GM18511 (cell line): ENCODE measurements at regions not wholly inside any gene's neighbourhood (a gene's known extent, or its start where the extent isn't known, plus 50 kb on each side); places are given as distances from the start of the nearest gene placed in this dataset.
"Not testable (repeated sequence)": the region's sequence is repeated elsewhere in the genome, so short reads cannot be mapped to it uniquely, and the experiment has no call there.

Experiments
- ATAC-seq: cut with Tn5 transposase; IDR thresholded peaks from one replicate; pipeline ENCODE4 v1.9.1; 2021; ENCODE audit warnings: mild to moderate bottlenecking, moderate library complexity; ENCODE audit not compliant: unreplicated experiment

DNA sequence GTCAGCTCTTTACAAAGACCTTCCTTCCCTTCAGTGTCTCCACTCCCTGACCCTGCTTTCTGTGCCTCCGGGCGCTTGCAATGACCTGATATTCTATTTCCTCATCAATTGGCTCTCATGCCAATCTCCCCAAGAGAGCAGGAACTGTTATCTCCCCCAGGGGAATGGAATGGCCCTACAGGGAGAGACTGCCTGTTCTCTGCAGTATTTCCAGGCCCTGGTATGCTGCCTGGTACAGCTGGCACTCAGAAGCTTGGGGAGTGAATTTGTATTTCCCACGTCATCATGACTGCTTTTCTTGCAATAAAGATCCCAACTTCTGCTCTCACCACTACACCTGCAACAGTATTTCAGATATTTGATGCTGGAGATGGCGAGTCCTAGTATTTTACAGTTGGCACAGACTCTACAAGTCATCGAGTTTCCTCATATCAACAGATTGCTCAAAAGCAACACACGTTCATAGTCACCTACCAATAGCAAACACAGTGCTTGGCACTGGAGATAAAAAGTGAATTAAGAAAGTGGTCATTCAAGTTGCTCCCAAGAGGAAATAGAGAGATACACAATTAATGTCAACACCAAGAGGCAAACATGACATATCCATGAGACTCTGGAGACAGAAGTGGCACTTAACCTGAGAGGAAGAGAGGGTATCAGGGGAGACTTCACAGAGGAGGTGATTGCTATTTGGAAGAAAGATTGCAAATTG, 90.5 kb upstream of the EGFL6 start:
- no peak for ATAC-seq

- ATAC-seq = no peak
Observed at GRCh38 chrX:13476384-13476783, 93.0 kb upstream of the EGFL6 start.

DNA sequence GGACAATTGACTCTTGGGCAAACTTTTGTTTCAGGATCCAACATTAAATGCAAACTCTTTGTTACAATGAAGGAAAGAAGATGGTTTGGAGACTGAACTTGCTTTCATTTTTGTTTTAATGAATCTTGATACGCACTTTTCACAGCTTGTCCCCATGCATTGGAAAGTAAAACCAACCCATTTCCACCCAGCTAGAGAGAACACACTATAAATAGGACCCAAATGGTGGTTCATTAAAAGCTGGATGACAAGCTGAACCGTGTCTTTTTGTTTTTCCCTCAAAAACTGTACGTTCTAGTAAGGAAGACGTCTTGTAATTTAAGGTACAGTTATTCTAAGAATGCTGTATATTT, 95.3 kb upstream of the EGFL6 start:
- ATAC-seq = peak; percentile 55

- ATAC-seq = peak; percentile 90
Observed at GRCh38 chrX:13473442-13474163, 95.8 kb upstream of the EGFL6 start.

GRCh38 chrX:13472975-13473374, 96.4 kb upstream of the EGFL6 start:
- ATAC-seq = no peak

GRCh38 chrX:13471269-13471668, 98.1 kb upstream of the EGFL6 start:
- no peak for ATAC-seq

- no peak for ATAC-seq
Observed at GRCh38 chrX:13470685-13470977, 98.8 kb upstream of the EGFL6 start.

- ATAC-seq = no peak
Observed at GRCh38 chrX:13469963-13470684, 99.3 kb upstream of the EGFL6 start.

GRCh38 chrX:13468096-13468495, 101.3 kb upstream of the EGFL6 start:
- ATAC-seq = no peak

GRCh38 chrX:13467243-13467642, 102.2 kb upstream of the EGFL6 start:
- no peak for ATAC-seq

DNA sequence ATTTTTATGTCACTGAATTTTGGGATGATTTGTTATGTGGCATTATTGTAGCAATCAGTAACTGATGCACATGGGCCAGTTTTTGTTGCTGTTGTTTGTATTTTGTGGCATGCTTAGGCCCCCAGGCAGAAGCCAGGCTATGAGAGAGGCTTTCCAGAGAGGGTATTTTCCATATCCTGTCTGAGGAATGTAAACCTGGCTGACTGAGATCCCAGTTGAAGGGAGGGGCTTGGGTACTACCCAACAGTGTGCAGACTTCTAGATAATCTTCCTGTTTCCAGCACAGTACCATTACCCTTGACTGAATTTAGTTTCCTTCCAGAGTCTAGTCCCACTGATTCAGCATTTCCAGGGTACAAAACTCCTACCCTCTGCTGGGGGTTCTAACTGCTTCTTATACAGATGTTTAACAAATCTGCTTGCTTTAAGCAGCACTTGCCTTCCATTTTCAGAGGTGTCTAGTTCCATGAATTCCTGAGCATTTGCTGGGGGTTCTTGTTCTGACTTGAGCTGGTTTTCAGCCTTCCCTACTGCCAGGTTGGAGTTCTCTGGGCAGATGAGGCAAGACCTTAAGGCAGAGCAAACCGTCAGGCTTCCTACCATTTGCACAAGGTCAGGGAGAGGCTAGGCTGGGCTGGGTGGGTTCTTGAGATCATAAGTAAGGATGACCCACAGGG, 104.7 kb upstream of the EGFL6 start:
- ATAC-seq = no peak

- no peak for ATAC-seq
Observed at GRCh38 chrX:13463608-13464007, 105.8 kb upstream of the EGFL6 start.

DNA sequence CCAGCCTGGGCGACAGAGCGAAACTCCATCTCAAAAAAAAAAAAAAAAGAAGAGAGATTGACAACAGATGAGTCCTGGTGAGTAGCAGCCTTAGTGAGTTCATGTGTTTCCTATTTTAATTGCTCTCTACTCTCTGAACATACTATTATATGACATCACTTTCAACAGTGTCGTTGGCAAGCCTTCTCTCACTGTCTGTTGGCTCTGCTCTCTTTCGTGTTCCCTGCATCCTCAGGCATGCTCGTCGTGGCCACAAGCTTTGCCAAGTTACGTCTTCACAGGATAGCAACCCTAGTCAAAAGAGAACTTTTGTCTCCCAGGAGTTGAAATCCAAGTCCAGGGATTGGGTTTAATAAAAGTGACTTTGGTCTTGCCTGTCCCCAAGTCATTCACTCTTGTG, 117.1 kb upstream of the EGFL6 start:
- no peak for ATAC-seq

DNA sequence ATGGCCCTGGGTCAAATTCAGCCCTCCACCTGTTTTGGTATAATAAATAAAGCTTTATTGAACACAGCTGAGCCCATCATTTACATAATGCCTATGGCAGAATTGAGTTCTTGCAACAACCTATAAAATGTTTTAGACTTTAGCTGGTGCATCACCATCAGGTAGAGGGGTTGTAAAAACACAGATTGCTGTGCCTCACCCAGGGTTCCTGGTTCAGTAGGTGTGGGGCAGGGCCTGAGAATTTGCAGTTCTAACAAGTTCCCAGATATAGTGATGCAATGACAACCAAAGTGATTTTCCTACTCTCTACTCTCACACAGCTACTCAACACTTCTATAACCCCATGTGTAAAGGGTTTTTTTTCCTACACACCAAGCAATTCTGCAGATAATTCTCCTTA, 120.0 kb upstream of the EGFL6 start:
- no peak for ATAC-seq

- ATAC-seq = no peak
Observed at GRCh38 chrX:13448941-13449340, 120.5 kb upstream of the EGFL6 start.

- not testable (repeated sequence) for ATAC-seq
Observed at GRCh38 chrX:13441608-13442007, 121.8 kb upstream of the ATXN3L start.

DNA sequence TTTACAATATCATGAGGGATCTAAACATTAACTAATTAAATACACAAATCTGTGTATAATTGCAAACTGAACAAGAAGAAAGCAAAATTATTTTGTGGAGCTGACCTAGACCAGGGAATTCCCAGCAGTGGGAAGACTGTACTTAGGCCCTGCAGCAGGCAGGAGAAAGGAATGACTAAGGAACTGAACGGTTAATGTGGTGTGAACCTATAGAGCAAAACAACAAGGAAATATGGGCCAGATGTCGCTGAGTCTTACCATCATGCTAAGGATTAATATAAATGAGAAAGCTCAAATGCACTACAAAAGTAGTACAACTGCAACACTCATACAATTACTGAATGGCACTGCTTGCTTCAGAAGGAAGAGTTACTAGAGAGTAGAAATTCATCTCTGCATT, 120.3 kb upstream of the ATXN3L start:
- no peak for ATAC-seq

GRCh38 chrX:13433298-13433605, 113.4 kb upstream of the ATXN3L start:
- ATAC-seq = no peak

DNA sequence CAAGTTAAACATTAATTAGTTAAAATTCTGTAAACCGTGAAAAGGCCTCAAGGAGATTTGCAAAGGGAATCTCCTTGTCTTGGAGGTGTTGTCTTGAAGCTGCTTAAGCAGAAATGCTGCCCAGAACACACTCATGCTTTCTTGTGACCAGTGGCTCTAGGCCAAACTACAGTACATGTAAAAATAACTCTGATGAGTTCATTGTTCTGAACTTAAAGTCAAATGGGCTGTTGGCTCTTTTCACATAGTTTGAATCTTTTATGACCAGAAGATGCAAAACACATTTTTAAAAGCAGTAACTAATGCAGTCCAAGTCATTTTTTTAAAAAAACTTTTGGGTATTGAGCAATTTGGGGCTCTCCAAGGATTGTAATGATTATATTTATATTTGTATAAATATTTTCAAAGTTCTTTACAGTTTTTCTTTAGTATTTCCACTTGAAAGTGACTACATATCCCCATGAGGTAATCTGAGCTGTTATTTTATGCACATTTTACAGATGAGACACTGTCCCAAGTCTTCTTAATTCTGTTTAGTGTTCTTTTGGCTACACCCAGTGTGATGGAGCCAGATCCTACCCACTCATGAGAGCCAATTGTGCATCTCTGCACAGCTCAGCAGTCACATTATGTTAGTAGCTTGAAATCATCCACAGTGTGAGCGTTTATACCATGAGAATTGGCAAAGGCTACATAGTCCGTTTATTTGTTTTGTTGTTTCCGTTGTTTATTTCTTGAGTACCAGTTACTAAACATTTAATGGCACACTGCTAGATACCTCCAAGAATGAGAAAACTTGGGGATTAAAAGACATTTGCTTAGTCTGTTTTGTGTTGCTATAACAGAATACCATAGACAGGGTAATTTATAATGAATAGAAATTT, 112.8 kb upstream of the ATXN3L start:
- ATAC-seq = no peak

GRCh38 chrX:13430136-13430827, 110.4 kb upstream of the ATXN3L start:
- no peak for ATAC-seq
